Left colon (tissue), 2 donors: ENCODE measurements at regions not wholly inside any gene's neighbourhood (a gene's known extent, or its start where the extent isn't known, plus 50 kb on each side); places are given as distances from the start of the nearest gene placed in this dataset.

ENCODE experiments used
- ATAC-seq: fragments of 200-7000 bp; cut with Tn5 transposase; one replicate; pipeline ENCODE4 v1.9.1; 2020; ENCODE audit warnings: mild to moderate bottlenecking, moderate library complexity
- DNase-seq, 2 donors: peaks; one replicate each; pipeline ENCODE4 v3.0.0-alpha.2; 2020
- intact Hi-C, 2 donors: fragments of 100-400 bp; cut with DNase I in 1 of 2; cut with micrococcal nuclease in 1 of 2; formaldehyde crosslinking; loops; one replicate each; pipeline versions ENCODE4 v1.11.2 to v1.14.0; 2022; cut with DNase I, micrococcal nuclease
- donor health status: DM: no; HTN: no; CAD: no.
- donor health status: DM: yes; HTN: yes; CAD: no.

- ATAC-seq (no peak), DNase-seq (no peak)
- intact Hi-C loops: no loop called here
Measured at GRCh38 chr5:20654033-20654432, 666.0 kb upstream of the CDH18 start.

GRCh38 chr5:20649966-20650365 is 662.0 kb upstream of the CDH18 start:
- ATAC-seq (no peak), DNase-seq (no peak)
- intact Hi-C loops: no loop called here

- intact Hi-C loops: no loop called here
- no peak for DNase-seq
- no peak for ATAC-seq
Measured at GRCh38 chr5:20648981-20649380, 661.0 kb upstream of the CDH18 start.

GRCh38 chr5:20636686-20637085 is 648.7 kb upstream of the CDH18 start:
- intact Hi-C loops: no loop called here
- ATAC-seq: no peak
- DNase-seq: no peak

GRCh38 chr5:20619591-20619990 is 631.6 kb upstream of the CDH18 start:
- ATAC-seq: no peak
- no peak for DNase-seq
- intact Hi-C loops: no loop called here

- intact Hi-C loops: no loop called here
- ATAC-seq (no peak), DNase-seq (no peak)
Measured at GRCh38 chr5:20618340-20618739, 630.3 kb upstream of the CDH18 start.

- intact Hi-C loops: no loop called here
- DNase-seq: no peak
- no peak for ATAC-seq
Measured at GRCh38 chr5:20617841-20618240, 629.8 kb upstream of the CDH18 start.

- DNase-seq (no peak), ATAC-seq (no peak)
- intact Hi-C loops: no loop called here
Measured at GRCh38 chr5:20615888-20616563, 628.0 kb upstream of the CDH18 start.

GRCh38 chr5:20611620-20612019 is 623.6 kb upstream of the CDH18 start:
- DNase-seq (no peak), ATAC-seq (no peak)
- intact Hi-C loops: no loop called here

GRCh38 chr5:20610681-20611080 is 622.7 kb upstream of the CDH18 start:
- intact Hi-C loops: no loop called here
- no peak for DNase-seq
- no peak for ATAC-seq

GRCh38 chr5:20609126-20609525 is 621.1 kb upstream of the CDH18 start:
- ATAC-seq (no peak), DNase-seq (no peak)
- intact Hi-C loops: no loop called here

GRCh38 chr5:20608567-20608966 is 620.6 kb upstream of the CDH18 start:
- no peak for ATAC-seq
- intact Hi-C loops: no loop called here
- DNase-seq: no peak

GRCh38 chr5:20605732-20606525 is 617.9 kb upstream of the CDH18 start:
- DNase-seq (no peak), ATAC-seq (no peak)
- intact Hi-C loops: no loop called here

GRCh38 chr5:20604992-20605391 is 617.0 kb upstream of the CDH18 start:
- DNase-seq: no peak
- no peak for ATAC-seq
- intact Hi-C loops: no loop called here

GRCh38 chr5:20601678-20602100 is 613.7 kb upstream of the CDH18 start:
- intact Hi-C loops: no loop called here
- DNase-seq (no peak), ATAC-seq (no peak)

- no peak for DNase-seq
- no peak for ATAC-seq
- intact Hi-C loops: no loop called here
Measured at GRCh38 chr5:20590356-20590755, 602.4 kb upstream of the CDH18 start.

GRCh38 chr5:20575571-20575970 is 587.6 kb upstream of the CDH18 start:
- ATAC-seq (no peak), DNase-seq (no peak)
- intact Hi-C loops: no loop called here

GRCh38 chr5:20574576-20574975 is 586.6 kb upstream of the CDH18 start:
- intact Hi-C loops: no loop called here
- no peak for ATAC-seq

GRCh38 chr5:20572614-20573013 is 584.6 kb upstream of the CDH18 start:
- no peak for ATAC-seq
- no peak for DNase-seq
- intact Hi-C loops: no loop called here

More at GRCh38 chr5:20574576-20574975, 586.6 kb upstream of the CDH18 start:
- no peak for DNase-seq

- no peak for DNase-seq
- intact Hi-C loops: no loop called here
- no peak for ATAC-seq
Measured at GRCh38 chr5:20570486-20570885, 582.5 kb upstream of the CDH18 start.

- DNase-seq (no peak), ATAC-seq (no peak)
- intact Hi-C loops: no loop called here
Measured at GRCh38 chr5:20562544-20562943, 574.5 kb upstream of the CDH18 start.
